HL-60 (cell line): ENCODE measurements at regions not wholly inside any gene's neighbourhood (a gene's known extent, or its start where the extent isn't known, plus 50 kb on each side); places are given as distances from the start of the nearest gene placed in this dataset.

ENCODE experiments used
- CTCF ChIP-seq: IDR thresholded peaks from one replicate; pipeline ENCODE4 v1.5.1; 2011; ENCODE audit warnings: low read length, control low read depth, inconsistent platforms; ENCODE audit not compliant: insufficient read depth
- POLR2AphosphoS5 ChIP-seq: IDR thresholded peaks from 2 replicates; pipeline ENCODE4 v1.6.1; 2012; ENCODE audit warnings: low read depth
- SPI1 ChIP-seq: IDR thresholded peaks from 2 replicates; pipeline ENCODE4 v1.6.1; 2012; ENCODE audit warnings: low read depth, mild to moderate bottlenecking, borderline replicate concordance

- TF ChIP-seq CTCF (no peak), SPI1 (peak; percentile 89), POLR2AphosphoS5 (no peak)
These were observed 205.0 kb upstream of the DMRTA1 start for GRCh38 chr9:22241611-22242010.
